NCI-H82 (cell line): ENCODE measurements at regions not wholly inside any gene's neighbourhood (a gene's known extent, or its start where the extent isn't known, plus 50 kb on each side); places are given as distances from the start of the nearest gene placed in this dataset.

Experiments used
- DNase-seq: peaks from one replicate; lab custom pipeline; 2025; lab: John Stamatoyannopoulos, UW

DNA sequence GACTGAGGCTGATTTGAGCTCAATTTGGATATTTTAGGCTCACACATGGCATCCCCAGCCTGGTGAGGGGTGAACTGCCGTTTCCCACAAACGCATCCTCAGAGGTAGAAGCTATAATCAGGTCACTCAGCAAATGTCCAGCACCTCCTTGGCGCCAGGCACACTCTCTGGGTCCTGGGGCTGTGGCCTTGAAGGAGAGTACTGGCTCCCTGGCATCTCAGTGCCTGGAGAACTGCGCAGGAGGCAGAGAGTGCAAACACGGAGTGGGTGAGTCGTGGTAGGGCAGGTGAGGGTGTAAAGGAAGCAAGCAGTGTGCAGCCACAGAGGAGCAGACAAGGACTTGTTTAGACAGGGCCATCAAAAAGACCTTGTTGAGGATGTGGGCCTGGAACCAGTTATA, 224.0 kb upstream of the ZNF32 start:
- DNase-seq = no peak

GRCh38 chr10:43871545-43871944, 222.9 kb upstream of the ZNF32 start:
- DNase-seq = no peak

DNA sequence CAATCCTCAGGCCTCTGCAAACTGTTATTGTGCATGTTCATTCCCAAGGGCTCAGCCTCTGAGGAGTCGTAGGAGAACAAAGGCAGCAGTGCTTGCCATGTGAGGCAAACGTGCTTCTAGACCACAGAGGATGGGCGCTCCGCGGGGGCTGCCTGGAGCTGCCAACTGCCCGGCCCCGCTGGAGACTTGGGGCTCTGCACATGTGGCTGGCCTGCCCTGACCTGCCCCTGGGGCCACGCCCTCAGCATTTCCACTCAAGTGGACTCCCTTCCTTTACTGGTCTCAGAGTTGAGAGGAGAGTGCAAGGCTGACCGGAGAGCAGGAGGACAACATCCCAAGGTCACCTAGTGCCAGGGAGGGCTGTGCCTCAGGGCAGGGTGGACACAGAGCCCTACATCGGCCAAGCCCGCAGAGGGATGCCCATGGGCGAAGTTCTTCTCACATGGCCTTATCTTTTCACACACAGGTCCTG, 222.3 kb upstream of the ZNF32 start:
- no peak for DNase-seq

- DNase-seq = no peak
These were observed 221.1 kb upstream of the ZNF32 start for GRCh38 chr10:43869669-43870322.

DNA sequence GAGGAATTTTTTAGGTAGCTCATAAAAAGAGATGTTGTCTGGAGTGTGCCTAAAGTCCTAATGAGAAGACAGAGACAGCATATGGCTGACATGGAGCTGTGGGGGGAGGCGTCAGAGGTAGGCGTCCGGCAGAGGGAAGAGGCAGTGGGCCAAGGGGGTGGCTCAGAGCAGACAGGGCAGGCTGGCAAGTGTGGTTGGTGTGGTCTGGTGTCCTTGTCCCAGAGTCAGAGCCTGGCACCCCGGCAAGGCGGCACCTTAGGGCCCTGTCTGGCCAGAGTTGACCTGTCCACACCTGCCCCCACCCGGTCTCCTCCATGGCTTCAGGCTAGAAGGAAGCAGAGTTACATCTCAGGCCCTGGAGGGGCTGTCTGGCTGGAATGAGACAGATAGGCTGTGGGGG, 220.3 kb upstream of the ZNF32 start:
- DNase-seq = no peak

- DNase-seq = no peak
These were observed 219.2 kb upstream of the ZNF32 start for GRCh38 chr10:43867667-43868565.

DNA sequence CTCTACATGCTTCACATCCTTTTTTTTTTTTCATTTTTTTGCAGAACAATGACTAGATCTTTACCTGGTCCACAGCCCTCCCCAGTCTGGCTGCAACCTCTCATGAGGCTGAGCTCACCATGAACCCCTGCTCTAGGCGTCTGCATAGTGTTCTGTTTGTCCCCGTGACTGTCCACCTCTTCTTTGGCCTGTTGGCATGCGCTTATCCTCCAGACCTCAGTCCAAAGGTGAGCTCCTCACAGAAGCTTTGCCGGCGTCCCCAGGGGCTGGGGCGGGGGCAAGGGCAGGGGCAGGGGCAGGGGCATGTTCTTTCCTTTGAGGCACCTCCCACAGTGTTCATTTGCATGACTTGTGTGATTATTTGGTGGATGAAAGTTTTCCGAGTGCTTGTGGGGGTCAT, 218.4 kb upstream of the ZNF32 start:
- DNase-seq = no peak

DNA sequence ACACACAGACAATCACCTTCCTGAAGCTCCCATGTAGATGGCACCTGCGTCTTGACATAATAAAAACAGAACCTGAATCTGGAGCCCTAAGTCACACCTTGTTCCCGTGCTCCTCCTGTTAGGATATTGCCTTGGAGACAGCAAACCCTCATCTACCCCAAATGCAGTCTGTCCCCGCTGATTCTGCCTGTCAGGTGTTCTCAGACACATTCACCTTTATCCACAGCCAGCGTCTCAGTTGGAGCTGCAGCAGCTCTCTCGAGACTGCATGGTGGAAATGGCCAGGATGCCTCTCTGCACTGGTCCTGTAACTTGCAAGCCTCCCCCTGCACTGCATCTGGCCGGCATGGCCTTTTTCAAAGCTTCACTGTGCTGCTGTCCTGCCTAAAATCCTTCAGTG, 218.0 kb upstream of the ZNF32 start:
- DNase-seq = no peak

GRCh38 chr10:43865265-43866135, 216.8 kb upstream of the ZNF32 start:
- no peak for DNase-seq

DNA sequence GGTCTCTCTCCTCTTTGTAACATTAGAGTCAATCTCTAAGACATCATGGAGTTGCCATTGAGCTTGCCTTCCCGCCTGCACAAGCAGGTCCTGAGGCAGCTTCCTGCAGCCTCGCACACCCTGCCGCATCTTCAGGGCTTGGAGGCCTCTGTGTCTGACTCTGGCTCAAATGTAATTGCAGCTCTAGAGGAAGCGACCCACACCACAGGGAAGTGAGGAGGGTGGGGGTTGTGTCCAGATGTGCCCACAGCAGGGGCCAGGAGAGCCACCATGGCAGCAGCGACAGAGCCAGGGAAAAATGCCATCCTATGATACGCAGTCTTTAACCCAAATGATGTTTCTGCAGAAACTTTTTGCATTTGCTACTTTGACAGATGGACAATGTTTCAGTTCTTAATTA, 216.0 kb upstream of the ZNF32 start:
- no peak for DNase-seq

DNA sequence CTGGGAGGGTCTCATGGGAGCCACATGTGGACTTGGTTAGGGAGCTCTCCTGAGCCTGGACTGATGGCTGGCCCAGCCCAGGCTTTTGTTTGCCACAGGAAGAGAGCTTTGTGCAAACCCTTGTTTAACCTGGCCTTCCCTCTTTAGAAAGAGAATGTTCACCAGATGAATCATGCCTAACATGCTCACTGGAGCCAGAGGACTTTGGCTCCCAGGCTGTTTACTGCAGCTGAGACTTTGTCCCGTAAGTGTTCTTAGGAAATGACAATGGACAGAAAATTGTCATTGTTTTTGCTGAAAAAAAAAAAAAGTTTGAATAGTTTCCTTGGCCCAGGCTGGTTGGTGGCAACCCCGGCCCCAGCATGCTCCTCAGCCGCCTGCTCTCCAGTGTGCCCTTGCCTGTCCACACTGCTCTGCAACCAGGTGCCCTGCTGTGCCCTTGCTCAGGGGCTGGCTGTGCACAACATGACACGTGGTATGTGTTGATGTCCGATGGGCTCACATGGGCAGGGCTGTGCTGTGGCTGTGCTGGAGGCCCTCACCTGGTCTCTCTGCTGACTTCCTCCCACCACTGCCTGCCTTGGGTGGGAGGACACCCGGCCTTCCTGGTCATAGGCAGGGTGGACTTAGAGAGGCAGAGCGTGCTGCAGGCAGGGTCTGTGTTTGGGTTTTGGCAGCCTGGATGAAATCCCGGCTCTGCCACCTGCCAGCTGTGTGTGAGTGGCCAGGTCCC, 215.3 kb upstream of the ZNF32 start:
- DNase-seq = no peak

- DNase-seq = no peak
These were observed 214.6 kb upstream of the ZNF32 start for GRCh38 chr10:43863270-43863669.

DNA sequence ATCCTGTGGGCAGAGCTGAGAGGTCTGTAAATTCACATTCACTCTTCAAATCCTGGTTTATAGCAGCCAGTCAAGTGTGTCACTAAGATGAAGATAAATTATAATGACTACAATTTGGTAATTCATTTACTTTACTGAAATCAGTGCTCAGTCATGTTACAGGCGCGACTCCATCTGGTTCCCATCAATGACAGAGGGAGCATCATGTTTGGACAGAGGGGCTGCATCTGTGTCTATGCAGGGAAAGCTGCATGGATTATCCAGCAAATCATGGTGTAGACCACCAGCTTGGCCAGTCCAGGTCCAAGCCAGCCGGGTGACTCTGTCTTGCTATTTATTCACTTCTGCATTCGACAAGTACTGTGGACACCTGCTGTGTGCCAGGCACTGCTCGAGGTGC, 214.1 kb upstream of the ZNF32 start:
- no peak for DNase-seq

GRCh38 chr10:43861966-43862751, 213.5 kb upstream of the ZNF32 start:
- DNase-seq = no peak

DNA sequence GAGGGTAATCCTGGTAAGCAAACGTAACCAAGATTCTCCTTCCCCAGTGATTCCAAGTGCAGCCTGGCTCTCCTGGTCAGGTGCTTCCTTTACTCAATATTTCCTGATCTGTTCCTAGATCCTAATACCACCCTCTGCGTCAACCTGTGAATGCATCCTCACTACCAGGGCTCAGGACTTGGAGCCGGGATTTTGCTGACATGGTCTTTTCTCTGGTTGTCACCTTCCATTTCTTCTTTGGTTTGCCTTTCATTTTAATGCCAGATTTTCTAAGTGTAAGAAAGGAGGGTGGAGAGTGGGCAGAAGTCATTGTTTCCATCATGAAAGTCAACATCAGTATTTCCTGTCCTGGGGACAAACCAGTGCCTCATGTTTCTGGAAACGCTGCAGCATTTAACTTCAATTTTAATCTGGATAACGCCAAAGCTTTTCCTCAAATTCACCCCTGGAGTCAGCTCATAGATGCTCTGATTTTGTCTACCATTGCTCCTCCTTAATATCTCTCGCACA, 210.4 kb upstream of the ZNF32 start:
- no peak for DNase-seq

DNA sequence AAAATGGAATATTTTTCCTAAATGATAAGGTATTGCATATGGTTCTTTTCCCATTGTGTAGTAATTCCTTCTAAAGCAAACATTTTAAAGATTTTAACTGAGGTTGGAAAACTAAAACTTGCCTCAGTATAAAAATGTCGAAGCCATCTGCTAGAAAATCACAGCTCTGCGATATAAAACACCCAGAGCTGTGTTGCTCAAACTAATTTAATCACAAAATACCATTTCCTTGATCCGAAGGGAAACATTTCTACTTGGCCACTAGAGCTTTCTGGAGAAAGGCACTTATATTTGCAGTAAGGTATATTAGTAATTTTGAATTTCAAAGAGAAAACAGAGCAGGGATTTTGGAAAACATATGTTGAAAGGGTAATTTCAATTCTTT, 209.2 kb upstream of the ZNF32 start:
- no peak for DNase-seq

GRCh38 chr10:43857206-43857930, 208.7 kb upstream of the ZNF32 start:
- DNase-seq = peak; percentile 15

- no peak for DNase-seq
These were observed 207.6 kb upstream of the ZNF32 start for GRCh38 chr10:43856299-43856698.

- no peak for DNase-seq
These were observed 207.1 kb upstream of the ZNF32 start for GRCh38 chr10:43855667-43856210.

- no peak for DNase-seq
These were observed 205.3 kb upstream of the ZNF32 start for GRCh38 chr10:43854007-43854406.
